ENCODE measurements at regions not wholly inside any gene's neighbourhood (a gene's known extent, or its start where the extent isn't known, plus 50 kb on each side); places are given as distances from the start of the nearest gene placed in this dataset.

GRCh38 chr6:165222315-165223025, 86.9 kb downstream of the C6orf118 start:
- no peak for TF ChIP-seq YY1 (IDR thresholded peaks at IDR 0.05; ENCODE audit: low read depth)

- no peak for TF ChIP-seq FOXM1 (IDR thresholded peaks at IDR 0.05; ENCODE audit: borderline replicate concordance, low read depth)
- no peak for TF ChIP-seq MAX (IDR thresholded peaks at IDR 0.05)
- no peak for TF ChIP-seq ZBTB7A (IDR thresholded peaks at IDR 0.05; ENCODE audit: low read depth)
- TF ChIP-seq TCF12 (IDR thresholded peaks at IDR 0.05; ENCODE audit: low read depth), result no peak
- TF ChIP-seq REST (IDR thresholded peaks at IDR 0.05; ENCODE audit: low read depth), result no peak
- no peak for TF ChIP-seq YY1 (IDR thresholded peaks at IDR 0.05; ENCODE audit: low read depth)
- TF ChIP-seq EGR1 (IDR thresholded peaks at IDR 0.05), result no peak
- no peak for TF ChIP-seq TEAD4 (IDR thresholded peaks at IDR 0.05)
- no peak for TF ChIP-seq NFIC (IDR thresholded peaks at IDR 0.05)
- no peak for TF ChIP-seq CEBPB (IDR thresholded peaks at IDR 0.05)
- TF ChIP-seq RAD21 (IDR thresholded peaks at IDR 0.05; ENCODE audit: low read depth), result no peak
- no peak for TF ChIP-seq EP300 (IDR thresholded peaks at IDR 0.05; ENCODE audit: borderline replicate concordance)
- no peak for TF ChIP-seq CREB1 (IDR thresholded peaks at IDR 0.05; ENCODE audit: low read depth)
- TF ChIP-seq TAF1 (IDR thresholded peaks at IDR 0.05; ENCODE audit: low read depth), result no peak
- TF ChIP-seq USF1 (IDR thresholded peaks at IDR 0.05), result no peak
Measured at GRCh38 chr6:165220045-165220444, 89.4 kb downstream of the C6orf118 start.

- TF ChIP-seq EP300 (IDR thresholded peaks at IDR 0.05; ENCODE audit: borderline replicate concordance), result no peak
Measured at GRCh38 chr6:165219629-165220028, 89.8 kb downstream of the C6orf118 start.

- TF ChIP-seq ZBTB7A (IDR thresholded peaks at IDR 0.05; ENCODE audit: low read depth) (no peak), EP300 (IDR thresholded peaks at IDR 0.05; ENCODE audit: borderline replicate concordance) (no peak), REST (IDR thresholded peaks at IDR 0.05; ENCODE audit: low read depth) (no peak), CREB1 (IDR thresholded peaks at IDR 0.05; ENCODE audit: low read depth) (no peak), RAD21 (IDR thresholded peaks at IDR 0.05; ENCODE audit: low read depth) (no peak), YY1 (IDR thresholded peaks at IDR 0.05; ENCODE audit: low read depth) (no peak), FOXM1 (IDR thresholded peaks at IDR 0.05; ENCODE audit: borderline replicate concordance, low read depth) (no peak), EGR1 (IDR thresholded peaks at IDR 0.05) (no peak), TEAD4 (IDR thresholded peaks at IDR 0.05) (no peak), TAF1 (IDR thresholded peaks at IDR 0.05; ENCODE audit: low read depth) (no peak), TCF12 (IDR thresholded peaks at IDR 0.05; ENCODE audit: low read depth) (no peak), MAX (IDR thresholded peaks at IDR 0.05) (no peak), CEBPB (IDR thresholded peaks at IDR 0.05) (no peak), NFIC (IDR thresholded peaks at IDR 0.05) (no peak), USF1 (IDR thresholded peaks at IDR 0.05) (no peak)
Measured at GRCh38 chr6:165218829-165219228, 90.6 kb downstream of the C6orf118 start.

- no peak for TF ChIP-seq REST (IDR thresholded peaks at IDR 0.05; ENCODE audit: low read depth)
- no peak for TF ChIP-seq CEBPB (IDR thresholded peaks at IDR 0.05)
- no peak for TF ChIP-seq EP300 (IDR thresholded peaks at IDR 0.05; ENCODE audit: borderline replicate concordance)
- TF ChIP-seq RAD21 (IDR thresholded peaks at IDR 0.05; ENCODE audit: low read depth), result no peak
- no peak for TF ChIP-seq NFIC (IDR thresholded peaks at IDR 0.05)
- no peak for TF ChIP-seq TAF1 (IDR thresholded peaks at IDR 0.05; ENCODE audit: low read depth)
- no peak for TF ChIP-seq TEAD4 (IDR thresholded peaks at IDR 0.05)
- TF ChIP-seq ZBTB7A (IDR thresholded peaks at IDR 0.05; ENCODE audit: low read depth), result no peak
Measured at GRCh38 chr6:165206798-165207197, 102.6 kb downstream of the C6orf118 start.
